ENCODE measurements at regions not wholly inside any gene's neighbourhood (a gene's known extent, or its start where the extent isn't known, plus 50 kb on each side); places are given as distances from the start of the nearest gene placed in this dataset.

DNA sequence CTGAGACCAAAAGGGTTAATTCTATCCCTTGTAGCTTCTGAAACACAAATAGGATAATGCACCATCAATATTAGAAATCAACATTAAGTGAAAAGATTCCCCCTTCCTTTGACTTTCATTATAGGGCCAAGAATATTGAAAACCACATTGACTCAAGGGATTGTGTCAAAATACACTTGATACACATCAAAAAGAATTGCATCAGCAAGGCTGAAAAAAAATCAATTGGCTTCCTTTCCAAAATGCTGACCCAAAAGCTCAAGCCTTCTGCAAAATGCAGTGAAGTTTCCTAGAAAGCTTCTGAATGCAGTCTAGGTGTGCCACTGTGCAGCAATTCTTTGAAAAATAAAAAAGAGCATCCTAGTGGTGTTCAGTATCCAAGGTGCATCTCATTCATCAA, 674.4 kb downstream of the TOX3 start:
- Histone ChIP-seq H3K79me2 (ENCODE audit: insufficient read depth, low read length) (no peaks in the 10 kb centered on the region), H3K27me3 (ENCODE audit: insufficient read depth, low read length, poor library complexity, severe bottlenecking) (no peaks in the 10 kb centered on the region), H3K4me3 (ENCODE audit: low read length, poor library complexity, severe bottlenecking) (no peak overlapping the region), H4K20me1 (ENCODE audit: insufficient read depth, low read length, poor library complexity, severe bottlenecking) (no peaks in the 10 kb centered on the region), H3K9ac (ENCODE audit: low read depth, low read length, poor library complexity, severe bottlenecking) (no peak overlapping the region), H3K9me2 (replicated peaks; ENCODE audit: low read depth, low read length) (no peaks in the 10 kb centered on the region), H3K4me1 (ENCODE audit: insufficient read depth, low read length, poor library complexity, severe bottlenecking) (no peaks in the 10 kb centered on the region), H3F3A (ENCODE audit: low read depth) (no peaks in the 10 kb centered on the region), H2AFZ (ENCODE audit: low read length) (no peak overlapping the region), H3K36me3 (ENCODE audit: insufficient read depth, low read length) (no peaks in the 10 kb centered on the region), H3K4me2 (ENCODE audit: low read depth, low read length, poor library complexity, severe bottlenecking) (no peak overlapping the region), H3K9me3 (ENCODE audit: insufficient read depth, low read depth, low read length) (no peaks in the 10 kb centered on the region)
- TF ChIP-seq, protein P1, sequence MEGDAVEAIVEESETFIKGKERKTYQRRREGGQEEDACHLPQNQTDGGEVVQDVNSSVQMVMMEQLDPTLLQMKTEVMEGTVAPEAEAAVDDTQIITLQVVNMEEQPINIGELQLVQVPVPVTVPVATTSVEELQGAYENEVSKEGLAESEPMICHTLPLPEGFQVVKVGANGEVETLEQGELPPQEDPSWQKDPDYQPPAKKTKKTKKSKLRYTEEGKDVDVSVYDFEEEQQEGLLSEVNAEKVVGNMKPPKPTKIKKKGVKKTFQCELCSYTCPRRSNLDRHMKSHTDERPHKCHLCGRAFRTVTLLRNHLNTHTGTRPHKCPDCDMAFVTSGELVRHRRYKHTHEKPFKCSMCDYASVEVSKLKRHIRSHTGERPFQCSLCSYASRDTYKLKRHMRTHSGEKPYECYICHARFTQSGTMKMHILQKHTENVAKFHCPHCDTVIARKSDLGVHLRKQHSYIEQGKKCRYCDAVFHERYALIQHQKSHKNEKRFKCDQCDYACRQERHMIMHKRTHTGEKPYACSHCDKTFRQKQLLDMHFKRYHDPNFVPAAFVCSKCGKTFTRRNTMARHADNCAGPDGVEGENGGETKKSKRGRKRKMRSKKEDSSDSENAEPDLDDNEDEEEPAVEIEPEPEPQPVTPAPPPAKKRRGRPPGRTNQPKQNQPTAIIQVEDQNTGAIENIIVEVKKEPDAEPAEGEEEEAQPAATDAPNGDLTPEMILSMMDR (conservative IDR thresholded peaks at IDR 0.05; ENCODE audit: low read length) = no peak
- no peak for TF ChIP-seq EZH2phosphoT487 (IDR thresholded peaks at IDR 0.05; ENCODE audit: borderline replicate concordance)

DNA sequence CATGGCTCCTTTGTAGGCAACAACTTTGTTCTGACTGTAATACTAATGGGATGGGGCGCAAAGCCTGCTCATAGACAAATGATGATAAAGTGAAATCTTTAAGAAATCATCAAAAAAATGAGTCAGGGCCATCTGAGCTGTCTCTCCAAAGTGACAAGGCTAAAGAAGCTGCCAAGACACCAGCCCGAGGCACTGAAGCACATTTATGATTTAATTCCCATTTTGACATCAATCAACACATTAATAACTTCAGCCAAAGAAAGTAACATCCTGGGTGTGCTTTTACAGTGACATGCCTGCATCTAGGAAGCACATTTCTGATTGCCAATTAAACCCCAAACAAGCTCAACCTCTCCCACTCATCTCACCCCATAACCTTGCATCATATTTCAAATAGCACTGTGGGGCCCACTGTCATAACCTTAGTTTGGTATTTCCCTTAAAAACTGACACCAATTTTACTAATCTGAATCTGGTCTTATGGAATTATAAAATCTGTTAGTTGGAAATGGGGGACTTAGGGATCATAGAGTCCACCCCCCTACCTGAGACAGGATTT, 676.6 kb downstream of the TOX3 start:
- Histone ChIP-seq H3K36me3 (ENCODE audit: insufficient read depth, low read length) (no peaks in the 10 kb centered on the region), H3K27me3 (ENCODE audit: insufficient read depth, low read length, poor library complexity, severe bottlenecking) (no peaks in the 10 kb centered on the region), H3K4me2 (ENCODE audit: low read depth, low read length, poor library complexity, severe bottlenecking) (no peak overlapping the region), H3F3A (ENCODE audit: low read depth) (no peaks in the 10 kb centered on the region), H3K4me3 (ENCODE audit: low read length, poor library complexity, severe bottlenecking) (no peak overlapping the region), H3K79me2 (ENCODE audit: insufficient read depth, low read length) (no peaks in the 10 kb centered on the region), H3K9me3 (ENCODE audit: insufficient read depth, low read depth, low read length) (no peaks in the 10 kb centered on the region; the same call in 1 of the 2 replicates), H2AFZ (ENCODE audit: low read length) (no peak overlapping the region), H3K9ac (ENCODE audit: low read depth, low read length, poor library complexity, severe bottlenecking) (no peak overlapping the region), H3K9me2 (replicated peaks; ENCODE audit: low read depth, low read length) (no peaks in the 10 kb centered on the region), H3K4me1 (ENCODE audit: insufficient read depth, low read length, poor library complexity, severe bottlenecking) (no peaks in the 10 kb centered on the region), H4K20me1 (ENCODE audit: insufficient read depth, low read length, poor library complexity, severe bottlenecking) (no peaks in the 10 kb centered on the region)
- TF ChIP-seq, protein P1 (conservative IDR thresholded peaks at IDR 0.05; ENCODE audit: low read length) = no peak
- TF ChIP-seq EZH2phosphoT487 (IDR thresholded peaks at IDR 0.05; ENCODE audit: borderline replicate concordance) = no peak

DNA sequence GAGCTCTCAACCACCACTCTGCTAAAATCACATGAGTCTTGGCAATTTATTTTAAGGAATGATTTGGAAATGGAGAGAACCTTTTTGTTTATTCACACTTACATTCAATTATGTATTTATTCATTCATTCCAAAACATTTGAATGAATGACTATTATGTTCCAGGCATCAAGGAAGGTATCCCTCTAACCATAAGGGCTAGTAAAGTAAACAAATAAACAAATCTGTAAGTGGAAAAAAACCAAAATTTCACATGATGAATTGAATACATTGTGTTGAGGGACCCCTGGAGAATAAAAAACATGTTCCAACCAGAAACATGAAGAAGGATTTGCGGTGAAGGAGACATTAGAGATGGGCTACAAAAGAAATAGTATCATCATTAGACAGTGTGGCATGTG, 677.8 kb downstream of the TOX3 start:
- no peaks in the 10 kb centered on the region for H3K4me1 ChIP-seq (ENCODE audit: insufficient read depth, low read length, poor library complexity, severe bottlenecking)

More for the DNA sequence above, 677.8 kb downstream of the TOX3 start:
- no peaks in the 10 kb centered on the region for H3K36me3 ChIP-seq (ENCODE audit: insufficient read depth, low read length)
- H2AFZ ChIP-seq (ENCODE audit: low read length) = no peak overlapping the region
- H3K9ac ChIP-seq (ENCODE audit: low read depth, low read length, poor library complexity, severe bottlenecking) = no peak overlapping the region
- TF ChIP-seq EZH2phosphoT487 (IDR thresholded peaks at IDR 0.05; ENCODE audit: borderline replicate concordance) = no peak
- TF ChIP-seq, protein P1 (conservative IDR thresholded peaks at IDR 0.05; ENCODE audit: low read length) = no peak
- no peaks in the 10 kb centered on the region for H3K79me2 ChIP-seq (ENCODE audit: insufficient read depth, low read length)
- no peaks in the 10 kb centered on the region for H3K27me3 ChIP-seq (ENCODE audit: insufficient read depth, low read length, poor library complexity, severe bottlenecking)
- no peaks in the 10 kb centered on the region for H3K9me2 ChIP-seq (replicated peaks; ENCODE audit: low read depth, low read length)
- H3K9me3 ChIP-seq (ENCODE audit: insufficient read depth, low read depth, low read length) = no peaks in the 10 kb centered on the region; the same call in 1 of the 2 replicates
- H3K4me3 ChIP-seq (ENCODE audit: low read length, poor library complexity, severe bottlenecking) = no peak overlapping the region
- no peaks in the 10 kb centered on the region for H4K20me1 ChIP-seq (ENCODE audit: insufficient read depth, low read length, poor library complexity, severe bottlenecking)
- H3K4me2 ChIP-seq (ENCODE audit: low read depth, low read length, poor library complexity, severe bottlenecking) = no peak overlapping the region
- H3F3A ChIP-seq (ENCODE audit: low read depth) = no peaks in the 10 kb centered on the region
